Urinary bladder (tissue), 3 donors: ENCODE measurements at regions not wholly inside any gene's neighbourhood (a gene's known extent, or its start where the extent isn't known, plus 50 kb on each side); places are given as distances from the start of the nearest gene placed in this dataset.
"Not testable (repeated sequence)": the region's sequence is repeated elsewhere in the genome, so short reads cannot be mapped to it uniquely, and the experiment has no call there.

Experiments
- DNase-seq: peaks from one replicate; pipeline ENCODE4 v3.0.0-alpha.2; 2015; ENCODE audit errors: extremely low spot score
- H3K27ac ChIP-seq: one replicate; pipeline ENCODE4 v1.5.1; 2013; ENCODE audit warnings: low read depth, mild to moderate bottlenecking, moderate library complexity
- H3K36me3 ChIP-seq: one replicate; pipeline ENCODE4 v1.6.1; 2013; ENCODE audit warnings: mild to moderate bottlenecking, moderate library complexity; ENCODE audit not compliant: insufficient read depth
- H3K4me1 ChIP-seq: one replicate; pipeline ENCODE4 v1.6.1; 2013; ENCODE audit warnings: mild to moderate bottlenecking, moderate library complexity; ENCODE audit not compliant: insufficient read depth
- H3K4me3 ChIP-seq: one replicate; pipeline ENCODE4 v1.5.1; 2013; ENCODE audit warnings: low read depth, low read length
- WGBS: extraction: QIAGEN DNeasy Blood & Tissue Kit; methylation state at CpG from one replicate; pipeline ENCODE4 v1.1.7; 2013; 5-methylcytosine and 5-hydroxymethylcytosine counted together
- donor health status: healthy with polysubstance abuse.
- donor health status: healthy.

- Histone ChIP-seq H3K27ac (no peak overlapping the region), H3K36me3 (no peaks in the 10 kb centered on the region), H3K4me3 (no peak overlapping the region), H3K4me1 (no peaks in the 10 kb centered on the region)
- 58% methylated on average over 5 of the region's 5 CpGs for WGBS
- DNase-seq, result no peak
Measured at GRCh38 chr5:6108540-6108848, 269.9 kb downstream of the MED10 start.

- WGBS, result 62% methylated on average over 13 of the region's 13 CpGs
- no peak overlapping the region for H3K27ac ChIP-seq
- no peak overlapping the region for H3K4me3 ChIP-seq
- H3K4me1 ChIP-seq, result no peaks in the 10 kb centered on the region
- no peaks in the 10 kb centered on the region for H3K36me3 ChIP-seq
- no peak for DNase-seq
Measured at GRCh38 chr5:6107675-6108539, 270.4 kb downstream of the MED10 start.

GRCh38 chr5:6106756-6107155 lies 271.6 kb downstream of the MED10 start:
- Histone ChIP-seq H3K4me3 (no peak overlapping the region), H3K36me3 (no peaks in the 10 kb centered on the region), H3K27ac (no peak overlapping the region), H3K4me1 (no peaks in the 10 kb centered on the region)
- DNase-seq, result no peak
- 87% methylated on average over 6 of the region's 6 CpGs for WGBS

- H3K27ac ChIP-seq, result no peak overlapping the region
- no peaks in the 10 kb centered on the region for H3K36me3 ChIP-seq
- 65% methylated on average over 4 of the region's 4 CpGs for WGBS
- no peak for DNase-seq
- no peaks in the 10 kb centered on the region for H3K4me1 ChIP-seq
- H3K4me3 ChIP-seq, result no peak overlapping the region
Measured at GRCh38 chr5:6105320-6105719, 273.0 kb downstream of the MED10 start.

GRCh38 chr5:6096101-6096500 lies 282.2 kb downstream of the MED10 start:
- Histone ChIP-seq H3K27ac (no peak overlapping the region), H3K36me3 (no peaks in the 10 kb centered on the region), H3K4me1 (no peaks in the 10 kb centered on the region), H3K4me3 (no peak overlapping the region)
- WGBS, result 61% methylated on average over 3 of the region's 3 CpGs
- DNase-seq, result no peak

GRCh38 chr5:6094180-6094579 lies 284.2 kb downstream of the MED10 start:
- not testable (repeated sequence) for H3K27ac ChIP-seq, H3K36me3 ChIP-seq, H3K4me1 ChIP-seq, H3K4me3 ChIP-seq, DNase-seq
- 33% methylated on average over 1 of the region's 1 CpG for WGBS

- WGBS, result 90% methylated on average over 1 of the region's 1 CpG
- Histone ChIP-seq H3K36me3 (no peaks in the 10 kb centered on the region), H3K27ac (no peak overlapping the region), H3K4me3 (no peak overlapping the region), H3K4me1 (no peaks in the 10 kb centered on the region)
- DNase-seq, result no peak
Measured at GRCh38 chr5:6090838-6091237, 287.5 kb downstream of the MED10 start.

GRCh38 chr5:6090079-6090654 lies 288.2 kb downstream of the MED10 start:
- DNase-seq, result no peak
- no peaks in the 10 kb centered on the region for H3K36me3 ChIP-seq
- no peak overlapping the region for H3K4me3 ChIP-seq
- H3K4me1 ChIP-seq, result no peaks in the 10 kb centered on the region
- no peak overlapping the region for H3K27ac ChIP-seq
- 69% methylated on average over 6 of the region's 6 CpGs for WGBS

- Histone ChIP-seq H3K4me1 (no peaks in the 10 kb centered on the region), H3K4me3 (no peak overlapping the region), H3K27ac (no peak overlapping the region), H3K36me3 (no peaks in the 10 kb centered on the region)
- no peak for DNase-seq
- WGBS, result 81% methylated on average over 2 of the region's 2 CpGs
Measured at GRCh38 chr5:6088706-6089105, 289.6 kb downstream of the MED10 start.

GRCh38 chr5:6087576-6087975 lies 290.8 kb downstream of the MED10 start:
- H3K36me3 ChIP-seq, result no peaks in the 10 kb centered on the region
- DNase-seq, result no peak
- WGBS, result 87% methylated on average over 12 of the region's 12 CpGs
- H3K4me3 ChIP-seq, result no peak overlapping the region
- H3K4me1 ChIP-seq, result no peaks in the 10 kb centered on the region
- H3K27ac ChIP-seq, result no peak overlapping the region

- Histone ChIP-seq H3K4me1 (no peaks in the 10 kb centered on the region), H3K4me3 (no peak overlapping the region), H3K27ac (no peak overlapping the region), H3K36me3 (no peaks in the 10 kb centered on the region)
- no peak for DNase-seq
- 88% methylated on average over 4 of the region's 4 CpGs for WGBS
Measured at GRCh38 chr5:6086871-6087270, 291.5 kb downstream of the MED10 start.

- H3K4me1 ChIP-seq, result no peaks in the 10 kb centered on the region
- 57% methylated on average over 9 of the region's 9 CpGs for WGBS
- H3K36me3 ChIP-seq, result no peaks in the 10 kb centered on the region
- no peak overlapping the region for H3K4me3 ChIP-seq
- H3K27ac ChIP-seq, result no peak overlapping the region
- DNase-seq, result no peak
Measured at GRCh38 chr5:6085341-6085860, 292.9 kb downstream of the MED10 start.

GRCh38 chr5:6084836-6085235 lies 293.5 kb downstream of the MED10 start:
- 75% methylated on average over 2 of the region's 2 CpGs for WGBS
- no peak overlapping the region for H3K27ac ChIP-seq

GRCh38 chr5:6084376-6084775 lies 294.0 kb downstream of the MED10 start:
- no peaks in the 10 kb centered on the region for H3K4me1 ChIP-seq
- DNase-seq, result no peak
- no peak overlapping the region for H3K4me3 ChIP-seq
- no peak overlapping the region for H3K27ac ChIP-seq
- no peaks in the 10 kb centered on the region for H3K36me3 ChIP-seq
- 70% methylated on average over 8 of the region's 8 CpGs for WGBS

More at GRCh38 chr5:6084836-6085235, 293.5 kb downstream of the MED10 start:
- H3K4me3 ChIP-seq, result no peak overlapping the region
- H3K4me1 ChIP-seq, result no peaks in the 10 kb centered on the region
- H3K36me3 ChIP-seq, result no peaks in the 10 kb centered on the region
- no peak for DNase-seq
